HepG2 (cell line): ENCODE measurements at regions not wholly inside any gene's neighbourhood (a gene's known extent, or its start where the extent isn't known, plus 50 kb on each side); places are given as distances from the start of the nearest gene placed in this dataset.

ENCODE experiments used
- ATAC-seq: fragments of 200-7000 bp; cut with Tn5 transposase; 3 replicates; pipeline ENCODE4 v1.9.1; 2020; ENCODE audit warnings: mild to moderate bottlenecking, moderate library complexity
- BruUV-seq: library from RNA; stranded (reverse); fragments of 400-500 nt; replicated peaks from 2 replicates; lab custom pipeline; 2021; lab: Mats Ljungman, UMichigan
- CTCF ChIA-PET: fragments of 300-600 bp; formaldehyde crosslinking; extraction: SDS; loops from one replicate; lab custom pipeline; 2021; ENCODE audit warnings: low total read pairs, inconsistent platforms, low intra/inter-chr PET ratio; lab: Yijun Ruan, JAX
- POLR2A ChIA-PET: fragments of 350-600 bp; sonication (Branson Sonifier 250); formaldehyde crosslinking; loops from one replicate; lab custom pipeline; 2020; ENCODE audit warnings: antibody characterized with exemption, inconsistent platforms; lab: Yijun Ruan, JAX
- DNase-seq: peaks from one replicate; pipeline ENCODE4 v3.0.0-alpha.2; 2015; ENCODE audit warnings: low spot score
- FAIRE-seq: peaks from 3 replicates; lab custom pipeline; 2011; peaks lifted over from hg19 to GRCh38; lab: Jason Lieb, UNC
- H2AFZ ChIP-seq: one replicate; pipeline ENCODE4 v1.6.1; 2011; ENCODE audit warnings: low read length, inconsistent platforms
- H3K27ac ChIP-seq: fragments of 300-600 bp; 3 replicates; pipeline ENCODE4 v1.8.0; 2011; ENCODE audit warnings: mixed run types, mild to moderate bottlenecking, mixed read lengths, low read length, inconsistent platforms; ENCODE audit not compliant: insufficient read depth; ENCODE audit errors: extremely low read length
- H3K27me3 ChIP-seq, 2 experiments: fragments of 200-600 bp in 1 of 2; 2 replicates in 1 of 2; 3 replicates in 1 of 2; pipeline versions ENCODE4 v1.6.0 to v1.8.0; 2011; ENCODE audit warnings: low read length in 2 of 2, mild to moderate bottlenecking in 2 of 2, moderate library complexity in 2 of 2, inconsistent platforms in 1 of 2; ENCODE audit not compliant: insufficient read depth in 2 of 2, control insufficient read depth in 1 of 2
- H3K36me3 ChIP-seq, 2 experiments: fragments of 200-600 bp in 1 of 2; replicated peaks in 1 of 2; 2 replicates in 1 of 2; 3 replicates in 1 of 2; pipeline versions ENCODE4 v1.5.1 to v1.8.0; 2011; ENCODE audit warnings: low read length in 2 of 2, inconsistent platforms in 1 of 2; ENCODE audit not compliant: insufficient read depth in 2 of 2, control insufficient read depth in 1 of 2
- H3K4me1 ChIP-seq: 2 replicates; pipeline ENCODE4 v1.5.1; 2012; ENCODE audit warnings: low read length, inconsistent platforms; ENCODE audit not compliant: insufficient read depth
- H3K4me2 ChIP-seq: 2 replicates; pipeline ENCODE4 v1.6.0; 2011; ENCODE audit warnings: low read depth, low read length, inconsistent platforms
- H3K4me3 ChIP-seq, 3 experiments: fragments of 200-600 bp in 1 of 3; sonication (generic), shearing (Covaris generic) in 1 of 3; replicated peaks in 1 of 3; 2 replicates each; pipeline ENCODE4 v1.5.1; 2011 to 2016; ENCODE audit warnings: low read length in 3 of 3, inconsistent platforms in 2 of 3, low read depth in 2 of 3, mild to moderate bottlenecking in 2 of 3, control low read depth in 1 of 3, mixed read lengths in 1 of 3; ENCODE audit not compliant: insufficient read depth in 1 of 3
- H3K79me2 ChIP-seq: one replicate; pipeline ENCODE4 v1.6.1; 2011; ENCODE audit warnings: low read length, inconsistent platforms; ENCODE audit not compliant: insufficient read depth
- H3K9ac ChIP-seq: 2 replicates; pipeline ENCODE4 v1.6.0; 2011; ENCODE audit warnings: mild to moderate bottlenecking, low read depth, low read length, inconsistent platforms; ENCODE audit not compliant: insufficient read depth
- H3K9me3 ChIP-seq: 2 replicates; pipeline ENCODE4 v1.5.1; 2012; ENCODE audit warnings: mild to moderate bottlenecking, low read length
- H4K20me1 ChIP-seq: 2 replicates; pipeline ENCODE4 v1.6.0; 2011; ENCODE audit warnings: inconsistent platforms, mild to moderate bottlenecking, low read length, moderate library complexity; ENCODE audit not compliant: insufficient read depth
- ELF1 ChIP-seq: sonication (generic); formaldehyde crosslinking; IDR thresholded peaks from 2 replicates; pipeline ENCODE4 v1.4.0; 2020; ENCODE audit warnings: missing genetic modification reagents
- GTF2F1 ChIP-seq: fragments of 150-350 bp; IDR thresholded peaks from 2 replicates; pipeline ENCODE4 v1.6.1; 2014; ENCODE audit warnings: low read length
- PAX8 ChIP-seq: sonication (generic); formaldehyde crosslinking; IDR thresholded peaks from 2 replicates; pipeline ENCODE4 v1.8.0; 2022; ENCODE audit warnings: mild to moderate bottlenecking, missing genetic modification reagents, borderline replicate concordance
- PLSCR1 ChIP-seq: sonication (generic); formaldehyde crosslinking; IDR thresholded peaks from 2 replicates; pipeline ENCODE4 v1.5.0; 2020; ENCODE audit warnings: missing genetic modification reagents, mild to moderate bottlenecking, borderline replicate concordance
- POLR2A ChIP-seq, 2 experiments: IDR thresholded peaks; 2 replicates each; pipeline ENCODE4 v1.6.1; 2011; ENCODE audit warnings: low read depth in 2 of 2, low read length in 2 of 2, mild to moderate bottlenecking in 1 of 2, moderate library complexity in 1 of 2; ENCODE audit not compliant: insufficient read depth in 1 of 2
- RARA ChIP-seq: IDR thresholded peaks from 2 replicates; pipeline ENCODE4 v1.6.1; 2016; ENCODE audit warnings: missing genetic modification reagents, missing compliant biosample characterization
- RXRB ChIP-seq: IDR thresholded peaks from 2 replicates; pipeline ENCODE4 v1.6.1; 2016; ENCODE audit warnings: borderline replicate concordance, missing genetic modification reagents, missing compliant biosample characterization
- ZNF280B ChIP-seq: sonication (generic); formaldehyde crosslinking; IDR thresholded peaks from 2 replicates; pipeline ENCODE4 v1.5.0; 2020; ENCODE audit warnings: missing genetic modification reagents, mild to moderate bottlenecking, borderline replicate concordance
- ZNF343 ChIP-seq: sonication (generic); formaldehyde crosslinking; IDR thresholded peaks from 2 replicates; pipeline ENCODE4 v1.4.0; 2020; ENCODE audit warnings: mild to moderate bottlenecking, missing genetic modification reagents
- ZNF570 ChIP-seq: sonication (generic); formaldehyde crosslinking; IDR thresholded peaks from 2 replicates; pipeline ENCODE4 v1.4.0; 2020; ENCODE audit warnings: mild to moderate bottlenecking, missing genetic modification reagents, borderline replicate concordance
- ZNF670 ChIP-seq: sonication (generic); formaldehyde crosslinking; IDR thresholded peaks from 2 replicates; pipeline ENCODE4 v1.8.0; 2022; ENCODE audit warnings: mild to moderate bottlenecking, missing genetic modification reagents, borderline replicate concordance
- WGBS: methylation state at CpG from one replicate; pipeline ENCODE4 v1.1.6; 2017; ENCODE audit warnings: low lambda C conversion rate; 5-methylcytosine and 5-hydroxymethylcytosine counted together
- in situ Hi-C: cut with HindIII; loops from 2 replicates; pipeline ENCODE4 v1.10.0; 2017; ENCODE audit warnings: low pct_unique_long_range_greater_than_20kb; ENCODE audit not compliant: extremely low pct_ligation_motif_present
- intact Hi-C: fragments of 100-400 bp; cut with micrococcal nuclease; formaldehyde crosslinking; loops from one replicate; pipeline ENCODE4 v1.10.0; 2022; ENCODE audit not compliant: unreplicated experiment

GRCh38 chr9:89878687-89879086 is 273.9 kb downstream of the GADD45G start:
- FAIRE-seq (no peak), ATAC-seq (peak; percentile 55; the same call in 2 of the 3 replicates), DNase-seq (peak; percentile 12)
- Histone ChIP-seq H3K4me3 (no peak overlapping the region), H3K4me1 (no peaks in the 10 kb centered on the region), H3K9ac (no peak overlapping the region), H3K27me3 (0 out of 5 replicates have a peak, but pooled peaks cover 0 to 2% of the 10 kb centered on the region in 2 experiments), H3K9me3 (no peaks in the 10 kb centered on the region), H2AFZ (no peak overlapping the region), H3K27ac (no peak overlapping the region), H3K4me2 (no peak overlapping the region), H4K20me1 (no peaks in the 10 kb centered on the region), H3K79me2 (no peaks in the 10 kb centered on the region), H3K36me3 (no peaks in the 10 kb centered on the region)
- intact Hi-C loops (no loop called here), in situ Hi-C loops (no loop called here)
- ChIA-PET POLR2A (no interaction called here), CTCF (no interaction called here)
- no TSS peak for BruUV-seq
- no peak for TF ChIP-seq RARA (CRISPR knock-in tag)
- no peak for TF ChIP-seq ZNF343 (CRISPR knock-in tag)
- TF ChIP-seq PLSCR1 (CRISPR knock-in tag): no peak
- no peak for TF ChIP-seq POLR2A (IDR thresholded peaks at IDR 0.05; ENCODE audit: insufficient read depth in 1 of 2, low read depth in 2 of 2, low read length in 2 of 2)
- no peak for TF ChIP-seq ZNF570 (CRISPR knock-in tag)
- no peak for TF ChIP-seq ZNF280B (CRISPR knock-in tag)
- TF ChIP-seq RXRB (CRISPR knock-in tag): no peak
- TF ChIP-seq ELF1: no peak
- no peak for TF ChIP-seq ZNF670 (CRISPR knock-in tag)
- no peak for TF ChIP-seq GTF2F1
- TF ChIP-seq PAX8 (CRISPR knock-in tag): no peak
- WGBS: 4% methylated on average over 5 of the region's 6 CpGs
